RWPE2 (cell line): ENCODE measurements at regions not wholly inside any gene's neighbourhood (a gene's known extent, or its start where the extent isn't known, plus 50 kb on each side); places are given as distances from the start of the nearest gene placed in this dataset.

ENCODE experiments used
- ATAC-seq: fragments of 200-7000 bp; cut with Tn5 transposase; 3 replicates; pipeline ENCODE4 v1.9.1; 2021; ENCODE audit warnings: low read depth
- DNase-seq: peaks from one replicate; pipeline ENCODE4 v3.0.0-alpha.2; 2020; ENCODE audit warnings: low spot score
- H3K27ac ChIP-seq: fragments of 450-650 bp; 2 replicates; pipeline ENCODE4 v1.5.1; 2017; ENCODE audit warnings: mild to moderate bottlenecking; ENCODE audit not compliant: poor library complexity, severe bottlenecking
- H3K27me3 ChIP-seq: fragments of 250-450 bp; sonication (Bioruptor Pico); 2 replicates; pipeline ENCODE4 v1.5.1; 2021; ENCODE audit warnings: mild to moderate bottlenecking, moderate library complexity; ENCODE audit not compliant: insufficient read depth, poor library complexity, severe bottlenecking
- H3K36me3 ChIP-seq: fragments of 250-450 bp; sonication (Bioruptor Pico); 2 replicates; pipeline ENCODE4 v1.5.1; 2020; ENCODE audit warnings: low read depth, mild to moderate bottlenecking, moderate library complexity
- H3K4me1 ChIP-seq: fragments of 250-450 bp; sonication (Bioruptor Pico); 2 replicates; pipeline ENCODE4 v1.5.1; 2021; ENCODE audit warnings: mild to moderate bottlenecking, moderate library complexity; ENCODE audit not compliant: insufficient read depth, poor library complexity, severe bottlenecking
- H3K4me3 ChIP-seq: fragments of 250-450 bp; sonication (Bioruptor Pico); 2 replicates; pipeline ENCODE4 v1.5.1; 2021; ENCODE audit warnings: mild to moderate bottlenecking, moderate library complexity; ENCODE audit not compliant: severe bottlenecking
- H3K9me3 ChIP-seq: fragments of 250-450 bp; sonication (Bioruptor Pico); 2 replicates; pipeline ENCODE4 v1.5.1; 2021; ENCODE audit warnings: mild to moderate bottlenecking, moderate library complexity; ENCODE audit not compliant: severe bottlenecking
- CTCF ChIP-seq: fragments of 450-650 bp; IDR thresholded peaks from one replicate; pipeline ENCODE4 v1.5.1; 2017; ENCODE audit warnings: mild to moderate bottlenecking, moderate library complexity; ENCODE audit not compliant: poor library complexity, severe bottlenecking

GRCh38 chr20:50351541-50351940, 158.6 kb upstream of the PTPN1 start:
- DNase-seq: no peak
- Histone ChIP-seq H3K9me3 (no peaks in the 10 kb centered on the region), H3K27ac (no peak overlapping the region), H3K36me3 (no peaks in the 10 kb centered on the region), H3K27me3 (no peaks in the 10 kb centered on the region), H3K4me3 (no peak overlapping the region), H3K4me1 (peaks cover 3% of the 10 kb centered on the region)
- no peak for TF ChIP-seq CTCF
- no peak for ATAC-seq

GRCh38 chr20:50353289-50353961, 156.8 kb upstream of the PTPN1 start:
- Histone ChIP-seq H3K27me3 (no peaks in the 10 kb centered on the region), H3K36me3 (no peaks in the 10 kb centered on the region), H3K27ac (no peak overlapping the region), H3K4me3 (no peak overlapping the region), H3K9me3 (no peaks in the 10 kb centered on the region), H3K4me1 (no peaks in the 10 kb centered on the region)
- DNase-seq (no peak), ATAC-seq (no peak)
- no peak for TF ChIP-seq CTCF

- Histone ChIP-seq H3K4me1 (peaks cover 2% of the 10 kb centered on the region), H3K4me3 (no peak overlapping the region), H3K27me3 (no peaks in the 10 kb centered on the region), H3K27ac (no peak overlapping the region), H3K36me3 (no peaks in the 10 kb centered on the region), H3K9me3 (no peaks in the 10 kb centered on the region)
- TF ChIP-seq CTCF: no peak
- DNase-seq: no peak
- ATAC-seq: peak; percentile 41
These were observed 155.2 kb upstream of the PTPN1 start for GRCh38 chr20:50354721-50355589.

- no peak for DNase-seq
- H3K27me3 ChIP-seq: no peaks in the 10 kb centered on the region
- no peak overlapping the region for H3K4me3 ChIP-seq
- H3K27ac ChIP-seq: no peak overlapping the region
- H3K36me3 ChIP-seq: no peaks in the 10 kb centered on the region
- no peak for ATAC-seq
- peaks cover 5% of the 10 kb centered on the region for H3K4me1 ChIP-seq
- no peak for TF ChIP-seq CTCF
- H3K9me3 ChIP-seq: no peaks in the 10 kb centered on the region
These were observed 154.3 kb upstream of the PTPN1 start for GRCh38 chr20:50355590-50356524.
